Caki2 (cell line): ENCODE measurements at regions not wholly inside any gene's neighbourhood (a gene's known extent, or its start where the extent isn't known, plus 50 kb on each side); places are given as distances from the start of the nearest gene placed in this dataset.

Source experiments
- DNase-seq: peaks from one replicate; pipeline ENCODE4 v3.0.0-alpha.2; 2015; ENCODE audit warnings: low read depth
- in situ Hi-C: cut with HindIII; loops from 2 replicates; pipeline ENCODE4 v1.10.0; 2016; ENCODE audit warnings: low sequenced_read_pairs, low pct_unique_long_range_greater_than_20kb, mixed read lengths

DNA sequence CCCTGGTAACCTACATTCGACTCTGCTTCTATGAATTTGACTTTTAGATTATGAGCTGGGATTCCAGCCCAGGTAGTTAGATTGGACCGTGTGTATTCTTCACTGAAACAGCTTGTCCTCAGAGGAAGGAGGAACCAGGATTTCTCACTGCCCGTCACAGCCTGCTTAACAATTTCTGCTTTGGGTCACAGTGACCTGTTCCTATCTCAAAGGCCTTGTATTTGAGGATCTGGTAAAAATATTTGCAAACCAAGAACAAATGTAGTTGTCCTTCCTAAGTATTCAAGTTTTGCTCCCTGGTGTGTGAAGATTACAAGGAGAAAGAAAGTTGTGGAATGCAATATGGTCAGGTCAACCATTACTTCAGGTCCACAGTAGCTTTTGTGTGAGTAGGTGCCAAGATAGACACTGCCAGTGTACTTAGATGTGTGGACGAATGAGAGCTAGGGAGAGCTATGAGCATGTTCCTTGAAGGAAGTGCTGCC, 55.1 kb downstream of the KIF4B start:
- in situ Hi-C loops: no loop called here
- DNase-seq: no peak

DNA sequence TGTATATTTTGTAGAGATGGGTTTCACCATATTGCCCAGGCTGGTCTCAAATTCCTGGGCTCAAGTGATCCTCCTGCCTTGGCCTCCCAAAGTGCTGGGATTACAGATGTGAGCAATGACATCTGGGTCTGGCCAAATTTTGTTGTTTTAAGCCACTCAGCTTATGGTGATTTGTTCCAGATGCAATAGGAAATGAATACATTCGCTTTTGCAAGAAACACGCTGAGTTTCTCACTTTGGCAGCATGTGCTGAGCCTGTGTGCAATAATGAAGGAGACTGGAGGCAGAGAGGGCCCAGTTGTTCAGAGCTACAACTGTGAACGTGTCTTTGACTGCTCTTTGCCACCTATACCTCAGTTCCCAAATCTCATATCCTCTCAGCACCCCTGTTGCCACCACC, 56.4 kb downstream of the KIF4B start:
- in situ Hi-C loops: no loop called here
- DNase-seq: no peak

DNA sequence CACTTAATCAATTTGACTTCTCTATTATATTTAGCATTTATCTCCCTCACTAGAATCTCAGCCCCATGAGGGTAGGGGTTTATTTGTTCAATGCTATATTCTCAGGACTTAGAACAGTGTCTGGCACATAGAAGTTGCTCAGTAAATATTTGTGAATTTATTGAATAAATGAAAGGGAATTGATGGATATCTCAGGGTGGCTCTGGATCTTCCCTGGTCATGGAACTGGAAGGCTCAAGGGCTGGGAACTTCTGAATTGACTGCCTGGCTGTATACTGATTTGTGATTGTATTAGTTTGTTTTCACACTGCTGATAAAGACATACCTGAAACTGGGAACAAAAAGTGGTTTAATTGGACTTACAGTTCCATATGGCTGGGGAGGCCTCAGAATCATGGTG, 57.2 kb downstream of the KIF4B start:
- DNase-seq: no peak
- in situ Hi-C loops: no loop called here

DNA sequence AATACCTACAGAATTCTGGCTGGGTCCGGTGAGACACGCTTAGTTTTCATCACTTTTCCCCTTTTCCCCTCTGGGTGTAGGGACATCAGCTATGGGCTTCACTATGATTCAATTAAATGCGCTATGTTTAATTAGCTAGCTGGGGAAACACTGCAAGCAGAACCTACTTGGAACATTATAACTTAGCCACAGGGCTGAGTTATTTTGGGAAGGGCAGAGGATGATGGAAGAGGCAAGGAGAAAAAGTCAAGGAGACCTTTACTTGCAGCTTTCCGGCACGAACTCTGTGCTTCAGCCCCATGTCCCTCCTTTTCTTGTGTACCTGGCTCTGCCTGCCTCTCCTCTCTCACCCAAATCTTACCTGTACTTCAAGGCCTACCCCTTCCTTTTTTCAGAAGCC, 62.8 kb downstream of the KIF4B start:
- in situ Hi-C loops: no loop called here
- DNase-seq: no peak

DNA sequence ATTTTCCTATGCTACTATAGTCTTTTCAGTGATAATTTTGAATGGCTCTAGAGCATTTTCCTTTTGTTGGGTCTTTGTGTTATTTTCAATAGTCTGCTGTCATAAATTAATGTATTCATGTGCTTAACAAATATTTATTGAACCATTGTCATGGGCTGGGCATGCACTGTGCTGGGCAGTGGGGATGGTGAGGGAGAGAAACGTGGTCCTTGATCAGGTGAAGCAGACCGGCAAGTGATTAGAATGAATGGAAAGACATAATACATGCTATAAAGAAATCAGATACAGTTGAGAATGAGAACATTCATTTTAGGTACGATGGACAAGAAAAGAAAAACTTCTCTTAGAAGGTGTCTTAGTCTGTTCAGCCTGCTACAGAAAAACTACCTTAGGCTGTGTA, 66.1 kb downstream of the KIF4B start:
- no peak for DNase-seq
- in situ Hi-C loops: no loop called here

DNA sequence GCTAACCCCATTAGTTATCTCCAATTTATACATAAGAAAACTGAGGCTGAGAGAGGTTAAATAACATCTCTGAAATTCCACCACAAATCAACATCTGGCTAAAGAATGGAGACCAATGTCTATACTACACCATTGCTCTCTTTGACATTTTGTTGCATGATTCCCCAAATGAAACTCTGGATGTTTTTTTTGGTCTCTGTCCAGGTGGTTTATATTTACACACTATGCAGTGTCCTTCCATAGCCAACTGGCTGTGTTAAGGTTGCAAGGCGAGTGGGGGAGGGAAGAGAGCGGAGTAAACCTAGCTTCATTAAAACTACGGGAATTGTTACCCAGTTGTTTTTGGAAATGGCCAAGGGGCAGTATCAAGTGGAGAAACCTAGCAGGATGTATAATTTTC, 67.2 kb downstream of the KIF4B start:
- in situ Hi-C loops: no loop called here
- no peak for DNase-seq

DNA sequence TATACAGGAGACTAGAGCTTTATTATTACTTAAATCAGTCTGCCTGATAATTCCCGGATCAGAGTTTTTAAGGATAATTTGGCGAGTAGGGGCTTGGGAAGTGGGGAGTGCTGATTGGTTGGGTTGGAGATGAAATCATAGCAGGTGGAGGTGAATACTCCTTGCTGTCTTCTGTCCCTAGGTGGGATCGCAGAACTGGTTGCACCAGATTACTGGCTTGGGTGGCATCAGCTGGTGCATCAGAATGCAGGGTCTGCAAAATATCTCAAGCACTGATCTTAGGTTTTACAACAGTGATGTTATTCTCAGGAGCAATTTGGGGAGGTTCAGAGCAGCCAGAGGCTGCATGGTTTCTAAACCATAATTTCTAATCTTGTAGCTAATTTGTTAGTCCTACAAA, 68.1 kb downstream of the KIF4B start:
- in situ Hi-C loops: no loop called here
- DNase-seq: no peak

DNA sequence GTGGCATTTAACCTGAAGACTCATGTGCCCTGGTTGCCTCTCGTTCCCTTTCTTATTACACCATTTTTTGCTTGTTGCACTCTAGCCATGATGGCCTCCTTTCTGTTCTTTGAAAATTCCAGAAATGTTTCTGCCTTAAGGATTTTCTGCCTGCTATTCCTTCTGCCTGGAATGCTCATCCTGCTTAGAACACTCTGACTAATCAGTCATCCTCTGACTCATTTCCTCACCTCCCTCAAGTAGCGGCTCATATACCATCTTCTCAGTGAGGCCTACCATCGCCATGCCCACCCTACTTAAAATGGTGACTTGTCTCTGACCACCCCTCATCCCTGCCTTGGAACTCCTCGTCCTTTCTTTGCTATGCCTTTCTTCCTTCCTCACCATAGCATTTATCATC, 68.8 kb downstream of the KIF4B start:
- in situ Hi-C loops: no loop called here
- peak; percentile 14 for DNase-seq

DNA sequence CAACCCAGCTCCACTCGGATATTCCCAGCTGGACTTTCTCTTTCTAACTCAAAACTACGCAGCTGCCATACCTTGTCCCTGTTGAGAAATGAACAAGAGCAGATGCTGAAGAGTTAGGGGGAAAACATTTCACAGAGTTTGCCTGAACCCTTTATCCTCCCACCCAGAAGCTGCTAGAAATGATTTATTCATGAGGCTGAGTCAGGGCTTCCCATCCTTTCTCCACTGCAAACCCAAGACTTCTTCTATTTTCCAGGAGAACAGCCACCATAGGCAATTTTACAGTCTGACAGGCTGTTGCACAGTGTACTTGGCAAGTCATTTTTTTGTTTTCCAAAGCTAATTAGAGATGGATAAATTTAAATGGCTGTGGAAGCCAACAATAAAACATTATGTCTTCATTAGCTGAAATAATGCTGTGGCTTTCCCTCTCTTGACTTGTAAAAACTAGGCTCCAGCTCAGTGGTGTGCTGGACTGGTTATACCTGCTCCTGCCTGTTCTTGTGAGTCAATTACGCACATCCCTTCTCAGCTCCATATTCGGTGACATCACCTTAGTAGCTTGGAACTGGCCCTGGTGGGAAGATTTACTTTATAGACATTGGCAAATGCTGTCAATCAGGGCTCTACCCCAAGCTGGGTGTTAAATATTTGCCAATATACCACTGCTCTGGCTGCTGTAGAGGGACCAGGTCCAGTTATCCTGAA, 71.9 kb downstream of the KIF4B start:
- no peak for DNase-seq
- in situ Hi-C loops: no loop called here

DNA sequence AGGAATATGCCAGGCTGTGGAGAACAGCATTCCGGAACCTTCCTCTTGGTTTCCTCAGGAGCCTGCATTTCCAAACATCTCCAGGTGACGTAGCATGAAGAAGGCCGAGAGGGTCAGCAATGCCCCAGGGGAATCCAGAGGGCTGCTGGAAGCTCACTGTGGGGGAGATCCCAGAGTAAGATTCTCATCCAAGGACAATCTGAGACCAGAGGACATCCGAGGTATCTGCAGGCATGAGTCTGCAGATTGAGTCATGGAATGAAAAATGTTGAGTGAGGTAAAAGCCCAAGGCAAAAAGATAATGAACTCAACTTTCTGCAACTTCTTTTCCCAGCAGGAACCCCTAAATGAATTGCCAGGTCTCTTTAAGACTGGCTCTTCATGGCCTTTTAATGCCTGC, 73.5 kb downstream of the KIF4B start:
- in situ Hi-C loops: no loop called here
- DNase-seq: no peak

DNA sequence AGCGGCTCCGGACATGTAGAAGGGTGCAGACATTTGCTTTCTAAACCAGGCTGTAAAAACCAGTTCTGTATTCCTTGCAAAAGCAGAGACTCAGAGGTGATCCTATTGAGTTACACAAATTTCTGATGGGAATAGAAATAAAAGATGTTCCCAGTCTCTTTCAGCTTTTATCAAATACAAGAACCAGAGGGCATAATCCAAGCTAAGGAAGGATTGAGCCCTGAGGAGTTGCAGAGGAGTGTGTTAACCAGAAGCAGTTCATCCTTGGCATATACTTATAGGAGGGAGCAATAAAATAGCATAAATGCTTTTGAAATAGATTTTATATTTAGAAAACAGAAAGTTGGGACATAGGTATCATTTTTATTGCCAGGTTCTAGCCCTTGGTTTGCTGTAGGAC, 75.3 kb downstream of the KIF4B start:
- in situ Hi-C loops: no loop called here
- no peak for DNase-seq

DNA sequence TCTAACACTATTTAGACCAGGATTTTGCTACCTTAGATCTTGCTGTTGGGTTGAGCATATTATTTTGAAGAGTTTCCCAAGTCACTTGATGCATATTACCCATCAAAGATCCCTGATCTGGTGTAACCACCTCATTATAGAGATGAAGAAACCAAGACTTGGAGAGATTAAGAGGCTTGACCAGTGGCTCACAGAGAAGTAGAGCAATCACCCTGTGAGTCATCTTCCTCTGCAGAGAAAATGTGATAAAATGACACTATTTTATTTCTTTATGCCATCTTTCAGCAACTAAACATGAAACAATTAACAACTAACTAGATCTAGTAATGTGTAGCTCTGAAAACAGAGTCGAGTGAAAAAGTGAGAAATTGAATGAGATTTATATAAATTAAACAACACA, 76.1 kb downstream of the KIF4B start:
- in situ Hi-C loops: no loop called here
- no peak for DNase-seq

DNA sequence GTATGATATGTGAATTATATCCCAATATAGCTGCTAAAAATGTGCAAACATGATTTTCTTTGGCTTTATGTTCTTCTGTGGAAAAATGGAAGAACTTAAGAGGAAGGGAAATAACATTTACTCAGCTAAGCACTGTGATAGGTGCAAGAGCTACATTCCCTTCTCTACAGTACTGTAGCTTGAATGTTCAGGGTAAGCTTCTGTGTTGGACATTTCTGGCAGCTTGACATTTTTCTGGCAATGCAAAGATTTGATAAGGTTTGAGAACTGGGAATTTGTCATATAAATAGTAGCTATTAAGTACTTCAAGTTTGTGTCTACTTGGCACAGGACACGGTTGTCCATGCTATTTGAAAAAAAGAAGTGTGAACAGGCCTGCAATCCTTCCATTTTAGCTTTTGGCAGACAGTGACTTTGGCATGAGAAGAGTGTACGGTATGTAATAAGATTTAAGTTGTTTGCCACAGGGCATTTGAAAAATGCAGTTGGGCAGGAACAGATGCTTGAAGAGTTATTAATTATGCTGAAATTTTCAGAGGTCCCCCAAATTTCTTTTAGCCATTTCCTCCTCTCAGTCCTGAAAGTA, 77.6 kb downstream of the KIF4B start:
- in situ Hi-C loops: no loop called here
- no peak for DNase-seq

DNA sequence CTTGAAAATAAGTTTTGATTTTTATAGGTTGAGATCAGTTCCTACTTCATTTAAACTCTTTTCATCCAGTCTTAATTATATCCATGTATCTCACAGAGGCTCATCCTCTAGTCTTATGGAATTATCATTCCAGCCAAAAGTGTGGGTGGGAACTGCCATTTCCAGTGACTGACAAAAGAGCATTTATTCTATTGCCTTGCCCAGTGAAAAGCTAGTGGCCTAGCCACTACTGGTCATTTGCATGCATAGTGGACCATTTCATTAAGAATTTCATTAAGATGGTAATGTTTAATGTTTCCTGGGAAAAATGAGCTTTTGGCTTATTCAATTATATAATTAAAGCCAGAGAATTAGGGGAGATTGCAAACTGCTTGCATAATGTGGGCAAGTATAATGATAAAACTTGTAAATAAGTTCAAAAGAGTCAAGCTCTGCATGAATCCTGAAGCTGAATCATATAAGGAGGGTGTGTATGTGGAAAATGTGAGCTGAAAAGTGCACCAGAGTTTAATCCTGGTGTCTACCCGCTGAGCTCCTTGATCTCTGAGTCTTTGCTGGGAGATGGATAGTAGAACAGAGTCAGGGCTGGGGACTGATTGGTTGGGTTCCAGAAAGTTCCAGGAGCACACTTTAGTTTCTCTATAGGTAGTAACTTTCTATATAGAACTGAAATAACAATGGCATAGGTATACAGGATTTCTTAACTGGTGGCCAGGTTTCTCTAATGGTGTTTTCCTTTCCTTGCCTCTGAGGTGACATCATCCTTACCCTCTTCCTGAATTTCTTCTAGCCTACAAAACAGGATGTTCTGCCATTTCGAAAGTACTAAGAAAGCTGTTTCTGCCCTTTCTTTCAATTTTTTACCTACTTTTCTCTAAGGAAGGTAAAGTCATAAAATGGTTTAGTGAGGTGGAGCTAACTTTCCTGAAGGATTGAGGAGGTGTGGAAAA, 78.5 kb downstream of the KIF4B start:
- no peak for DNase-seq
- in situ Hi-C loops: no loop called here

DNA sequence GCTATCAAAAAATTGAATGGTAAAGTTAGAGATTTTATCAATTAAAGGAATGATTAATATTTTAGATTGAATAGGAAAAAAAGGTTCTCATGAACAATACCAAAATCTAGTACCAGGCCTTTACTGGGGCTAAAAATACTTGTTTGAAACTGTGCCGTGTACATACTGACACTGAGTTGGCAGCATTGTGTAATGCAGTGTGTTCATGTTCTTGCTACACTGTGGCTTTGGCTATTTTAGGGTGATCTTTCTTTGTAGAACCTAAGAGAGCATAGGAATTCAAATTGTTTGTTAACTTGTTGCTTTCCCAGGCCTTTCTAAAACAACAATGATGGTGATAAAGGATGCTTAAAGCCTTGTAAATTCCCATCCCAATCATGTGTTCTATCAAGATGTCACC, 80.9 kb downstream of the KIF4B start:
- in situ Hi-C loops: no loop called here
- DNase-seq: no peak

DNA sequence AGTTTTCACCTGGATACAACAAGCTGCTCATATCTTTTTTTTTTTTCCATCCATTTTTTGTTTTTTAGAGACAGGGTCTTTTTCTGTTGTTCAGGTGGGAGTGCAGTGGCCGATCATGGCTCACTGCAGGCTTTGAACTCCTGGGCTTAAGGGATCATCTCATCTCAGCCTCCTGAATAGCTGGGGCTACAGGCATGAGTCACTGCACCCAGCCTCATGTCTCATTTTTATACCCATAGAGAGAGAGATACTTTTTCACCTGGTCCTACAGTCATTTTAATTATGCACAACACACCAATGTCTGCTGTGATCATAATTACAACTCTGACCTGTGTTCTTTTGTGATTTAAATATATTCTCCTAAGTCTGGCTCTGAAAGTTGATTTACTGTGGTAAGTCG, 84.4 kb downstream of the KIF4B start:
- in situ Hi-C loops: no loop called here
- DNase-seq: no peak

DNA sequence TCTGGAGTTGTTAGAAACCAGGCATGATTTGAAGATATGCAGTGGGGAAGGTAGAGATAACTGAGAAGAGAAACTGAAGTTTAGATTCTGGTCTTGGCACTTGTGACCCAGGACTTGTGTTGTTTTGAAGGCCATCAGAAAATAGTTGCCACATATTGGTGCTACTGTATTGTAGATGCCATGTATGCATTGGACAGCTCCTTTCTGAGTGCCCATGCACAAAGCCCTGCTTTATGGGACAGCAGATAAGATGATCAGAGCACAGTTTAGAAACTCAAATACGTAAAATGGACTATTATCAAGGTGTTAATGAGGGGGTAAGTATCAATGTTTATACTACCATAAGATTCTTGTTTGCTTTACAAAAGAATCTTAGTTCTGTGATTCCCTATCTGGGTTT, 84.9 kb downstream of the KIF4B start:
- no peak for DNase-seq

DNA sequence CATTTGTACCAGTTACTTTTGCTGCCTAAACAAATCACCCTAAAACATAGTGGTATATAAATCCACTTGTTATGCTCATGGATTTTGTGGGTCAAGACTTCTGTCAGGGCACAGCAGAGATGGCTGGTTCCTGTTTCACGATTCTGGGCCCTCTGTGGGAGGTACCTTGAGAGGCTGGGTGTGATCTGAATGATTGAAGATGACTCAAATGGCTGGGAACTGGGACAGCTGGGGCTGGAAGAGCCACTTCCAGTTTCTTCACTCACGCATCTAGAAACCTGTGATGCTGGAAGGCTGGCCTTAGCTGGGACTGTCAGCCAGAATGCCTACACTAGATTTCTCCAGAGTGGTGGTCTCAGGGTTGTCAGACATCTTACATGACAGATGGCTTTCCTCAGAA, 88.1 kb downstream of the KIF4B start:
- DNase-seq: no peak

More for the DNA sequence above, 84.9 kb downstream of the KIF4B start:
- in situ Hi-C loops: no loop called here

DNA sequence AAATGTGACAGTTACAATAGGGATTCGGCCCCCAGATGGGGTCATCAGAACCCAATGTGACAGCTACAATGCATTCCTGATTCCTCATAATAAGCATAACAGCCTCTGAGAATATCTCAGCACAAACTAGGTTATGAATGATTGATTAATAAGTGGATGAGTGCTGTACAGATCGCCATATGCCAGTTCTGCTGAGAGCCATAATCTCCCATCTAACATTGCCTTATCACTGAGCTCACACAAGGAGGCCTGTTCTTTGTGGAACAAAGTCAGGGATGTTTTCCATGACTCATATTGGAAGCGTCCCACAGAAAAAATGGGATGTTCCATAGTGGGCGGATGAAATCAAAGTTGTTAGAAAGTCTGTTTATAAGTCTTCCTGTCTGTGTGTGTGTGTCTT, 89.6 kb downstream of the KIF4B start:
- in situ Hi-C loops: no loop called here
- DNase-seq: no peak

More for the DNA sequence above, 88.1 kb downstream of the KIF4B start:
- in situ Hi-C loops: no loop called here
